HL-60 (cell line): ENCODE measurements at regions not wholly inside any gene's neighbourhood (a gene's known extent, or its start where the extent isn't known, plus 50 kb on each side); places are given as distances from the start of the nearest gene placed in this dataset.

Experiments
- CTCF ChIP-seq: IDR thresholded peaks from one replicate; pipeline ENCODE4 v1.5.1; 2011; ENCODE audit warnings: low read length, control low read depth, inconsistent platforms; ENCODE audit not compliant: insufficient read depth
- POLR2AphosphoS5 ChIP-seq: IDR thresholded peaks from 2 replicates; pipeline ENCODE4 v1.6.1; 2012; ENCODE audit warnings: low read depth
- REST ChIP-seq: IDR thresholded peaks from 2 replicates; pipeline ENCODE4 v1.6.1; 2012; ENCODE audit warnings: low read depth; ENCODE audit not compliant: insufficient replicate concordance
- SPI1 ChIP-seq: IDR thresholded peaks from 2 replicates; pipeline ENCODE4 v1.6.1; 2012; ENCODE audit warnings: low read depth, mild to moderate bottlenecking, borderline replicate concordance

DNA sequence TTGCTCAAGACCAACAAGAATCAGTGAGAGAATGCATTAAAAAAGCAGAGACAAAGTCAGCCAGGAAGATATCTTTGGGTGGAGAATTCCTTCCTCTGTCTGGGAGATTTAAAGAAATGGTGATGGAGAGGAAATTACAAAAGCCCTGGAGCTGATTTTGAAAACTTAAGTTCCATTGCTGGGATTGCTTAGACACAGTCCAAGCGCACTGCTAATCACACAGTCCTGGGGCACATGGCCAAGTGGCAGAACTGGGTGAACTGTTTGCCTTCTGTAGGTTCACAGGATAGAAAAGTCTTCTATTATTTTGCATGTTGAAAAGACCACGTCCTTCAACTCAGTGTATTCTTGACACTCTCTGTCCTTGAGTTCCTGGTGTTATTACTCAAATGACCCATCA is 284.9 kb upstream of the FBXL7 start:
- no peak for TF ChIP-seq CTCF
- TF ChIP-seq POLR2AphosphoS5, result no peak
- TF ChIP-seq REST, result no peak
- no peak for TF ChIP-seq SPI1
